ENCODE measurements at regions not wholly inside any gene's neighbourhood (a gene's known extent, or its start where the extent isn't known, plus 50 kb on each side); places are given as distances from the start of the nearest gene placed in this dataset.

DNA sequence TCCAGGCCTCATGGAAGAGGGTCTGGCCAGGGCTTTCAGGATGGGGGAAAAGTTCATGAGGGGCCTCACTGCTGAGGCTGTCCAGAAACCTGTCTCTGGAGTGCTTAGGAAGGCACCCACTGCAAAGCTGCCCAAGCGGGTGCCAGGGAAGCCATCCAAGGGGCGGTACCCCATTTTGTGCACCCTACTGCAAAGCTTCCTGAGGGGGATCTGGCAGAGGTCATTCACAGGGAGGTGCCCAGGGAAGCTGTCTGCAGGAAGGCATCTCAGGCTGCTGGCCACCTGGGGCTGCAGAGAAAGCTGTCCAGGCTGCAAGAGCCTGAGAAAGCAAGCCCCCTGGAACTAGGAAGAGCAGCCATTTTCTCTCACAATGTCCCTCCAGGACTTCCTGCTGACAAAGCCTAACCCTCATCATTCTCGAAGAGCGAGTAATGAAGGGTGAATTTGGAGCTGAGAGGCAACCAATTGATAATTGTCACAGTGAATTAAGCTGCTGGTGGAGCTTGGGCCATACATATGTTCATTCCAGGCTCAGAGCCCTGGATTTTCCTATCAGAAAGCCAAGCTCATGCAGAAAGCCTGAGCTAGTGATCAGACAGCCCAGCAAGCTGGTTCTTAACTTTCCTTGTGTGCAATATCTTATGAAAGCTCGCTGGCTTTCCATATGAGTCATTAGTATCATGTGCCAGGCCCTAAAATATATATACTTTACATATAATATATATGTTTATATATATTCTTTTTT lies 62.2 kb upstream of the SLC22A16 start:
- no peak for DNase-seq (ENCODE audit: low read depth)

DNA sequence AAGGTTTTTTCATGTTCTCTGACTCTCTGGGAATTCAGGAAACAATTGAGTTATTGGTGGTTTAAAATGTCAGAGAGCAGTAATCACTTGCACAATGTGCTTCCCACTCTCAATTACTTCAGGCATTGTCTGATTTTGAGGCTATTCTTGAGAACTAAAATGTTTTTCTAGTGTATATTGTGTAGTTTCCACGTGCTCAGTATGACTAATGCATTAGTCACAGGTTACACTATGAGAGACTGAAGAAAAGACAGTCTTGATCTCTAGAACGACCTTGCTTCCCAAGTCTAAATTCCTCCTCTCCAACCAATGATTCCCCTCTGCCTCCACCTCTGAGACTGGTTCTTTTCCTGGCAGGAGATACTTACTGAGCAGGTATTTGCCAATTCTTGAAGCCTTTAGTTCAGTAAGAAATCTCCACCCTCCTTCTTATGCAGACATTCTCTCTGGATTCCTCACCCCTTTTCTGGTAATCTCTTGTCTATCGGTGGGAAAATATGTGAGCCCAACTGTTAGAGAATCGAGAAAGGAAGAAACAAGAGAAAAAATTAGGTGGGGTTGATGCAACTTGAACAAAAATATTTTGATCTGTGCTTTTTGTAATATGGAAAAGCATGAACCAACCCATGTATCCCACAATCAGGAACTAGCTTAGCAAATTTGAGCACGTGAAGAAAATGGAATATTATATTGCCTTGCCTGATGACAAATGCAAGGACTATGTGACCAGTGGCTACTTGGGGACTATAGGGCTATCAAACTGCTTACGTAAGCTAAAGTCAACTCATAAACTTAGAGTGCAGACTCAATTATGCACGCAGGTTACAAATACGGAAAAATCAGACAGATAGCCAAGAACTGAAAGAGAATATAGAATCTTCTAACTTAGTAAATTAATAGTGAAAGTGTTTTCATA lies 61.1 kb upstream of the SLC22A16 start:
- DNase-seq (ENCODE audit: low read depth), result no peak

DNA sequence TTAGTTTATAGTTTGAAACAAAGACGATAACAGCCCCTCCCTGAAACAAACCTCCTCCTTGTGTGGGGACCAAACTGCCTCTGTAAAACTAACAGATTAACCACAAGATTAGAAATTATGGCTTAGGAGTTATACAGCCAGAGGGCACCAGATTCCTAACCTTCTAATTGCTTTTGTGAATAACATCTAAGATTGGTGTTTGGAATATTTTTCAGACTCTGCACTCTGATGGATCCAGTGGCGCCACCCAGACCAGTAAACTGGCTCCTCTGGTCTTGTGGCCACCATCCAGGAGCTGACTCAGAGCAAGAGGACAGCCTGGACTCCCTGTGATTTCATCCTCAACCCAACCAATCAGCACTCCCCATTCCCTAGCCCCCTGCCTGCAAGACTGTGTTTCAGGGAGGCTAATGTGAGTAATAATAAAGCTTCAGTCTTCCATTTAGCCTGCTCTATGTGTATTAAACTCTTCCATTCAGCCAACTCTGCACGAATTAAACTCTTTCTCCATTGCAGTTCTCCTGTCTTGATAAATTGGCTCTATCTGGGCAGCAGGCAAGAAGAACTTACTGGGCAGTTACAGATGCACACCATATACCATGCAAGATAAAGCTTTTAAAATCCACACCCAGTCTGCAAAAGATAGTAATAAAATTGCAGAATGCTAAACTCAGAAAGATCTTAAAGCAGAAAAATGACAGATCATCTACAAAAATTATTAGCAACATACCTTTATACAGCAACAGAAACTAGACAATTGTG lies 58.5 kb upstream of the SLC22A16 start:
- DNase-seq (ENCODE audit: low read depth), result no peak

DNA sequence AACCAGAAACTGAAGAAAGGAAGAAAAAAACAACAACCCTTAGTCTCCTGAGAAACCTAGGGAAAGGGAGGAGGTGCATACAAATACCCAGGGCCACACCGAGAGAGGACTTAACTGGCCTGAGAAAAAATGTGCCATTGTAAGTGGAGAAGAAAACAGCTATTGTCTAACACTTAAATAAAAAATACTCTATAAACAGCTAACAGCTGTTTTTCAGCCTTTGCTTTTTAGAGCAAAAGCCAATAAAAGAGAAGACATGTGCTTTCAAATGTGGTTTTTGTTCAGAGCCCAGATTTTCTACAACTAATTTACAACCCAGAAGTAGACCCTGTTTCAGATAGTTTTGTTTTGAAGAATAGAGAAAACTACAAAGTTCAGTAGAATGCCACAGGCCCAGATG lies 56.0 kb upstream of the SLC22A16 start:
- no peak for DNase-seq (ENCODE audit: low read depth)

DNA sequence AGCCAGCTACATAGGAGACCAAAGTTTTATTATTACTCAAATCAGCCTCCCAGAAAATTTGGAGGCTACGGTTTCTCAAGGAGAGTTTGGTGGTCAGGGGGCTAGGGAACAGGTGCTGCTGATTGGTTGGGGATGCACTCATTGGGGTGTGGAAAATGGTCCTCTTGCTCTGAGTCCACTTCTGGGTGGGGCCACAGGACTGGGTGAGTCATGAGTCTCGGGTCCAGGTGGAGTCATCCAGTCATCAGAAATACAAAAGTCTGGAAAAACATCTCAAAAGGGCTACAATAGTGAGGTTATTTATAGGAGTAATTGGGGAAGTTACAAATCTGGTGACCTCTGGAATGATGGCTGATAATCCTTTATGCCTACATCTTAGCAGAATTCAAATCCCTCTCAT lies 54.3 kb upstream of the SLC22A16 start:
- DNase-seq (ENCODE audit: low read depth), result no peak

DNA sequence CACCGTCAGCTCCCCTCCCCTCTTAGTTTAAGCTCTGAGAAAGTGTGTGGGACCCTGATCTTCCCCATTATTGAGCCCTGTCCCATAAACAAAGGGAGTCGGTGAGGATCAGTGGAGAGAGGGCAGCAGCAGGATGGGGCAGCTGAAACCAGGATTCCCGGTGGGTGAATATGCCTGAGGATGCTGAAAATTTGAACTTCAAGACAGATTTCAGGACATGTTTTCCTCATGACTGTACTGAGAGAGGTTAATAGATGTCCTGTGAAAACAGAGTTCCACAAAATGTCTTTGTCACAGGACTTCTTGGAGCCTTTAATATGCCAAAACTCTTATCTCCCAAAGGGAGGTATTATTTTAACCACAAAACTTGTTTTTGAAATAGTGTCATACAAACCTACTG lies 53.5 kb upstream of the SLC22A16 start:
- DNase-seq (ENCODE audit: low read depth), result no peak

DNA sequence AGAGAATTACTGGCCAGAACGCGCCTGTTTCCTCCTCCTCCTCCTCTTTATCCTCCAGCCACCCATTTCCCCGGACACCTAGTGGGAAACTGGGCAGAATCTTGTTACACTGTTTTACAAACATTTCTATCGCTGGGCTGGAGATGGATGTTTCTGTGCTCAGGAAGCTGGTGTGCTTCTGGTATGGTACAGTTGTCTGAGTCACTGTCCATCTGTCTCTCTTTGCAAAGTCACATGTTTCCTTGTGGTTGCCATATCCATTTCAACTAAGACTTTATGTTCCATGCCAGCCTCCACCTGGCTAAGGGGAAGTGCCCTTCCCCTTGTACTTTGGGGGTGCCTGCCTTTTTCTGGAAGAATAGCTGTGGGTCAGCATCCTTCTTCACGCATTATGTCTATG lies 52.9 kb upstream of the SLC22A16 start:
- no peak for DNase-seq (ENCODE audit: low read depth)

DNA sequence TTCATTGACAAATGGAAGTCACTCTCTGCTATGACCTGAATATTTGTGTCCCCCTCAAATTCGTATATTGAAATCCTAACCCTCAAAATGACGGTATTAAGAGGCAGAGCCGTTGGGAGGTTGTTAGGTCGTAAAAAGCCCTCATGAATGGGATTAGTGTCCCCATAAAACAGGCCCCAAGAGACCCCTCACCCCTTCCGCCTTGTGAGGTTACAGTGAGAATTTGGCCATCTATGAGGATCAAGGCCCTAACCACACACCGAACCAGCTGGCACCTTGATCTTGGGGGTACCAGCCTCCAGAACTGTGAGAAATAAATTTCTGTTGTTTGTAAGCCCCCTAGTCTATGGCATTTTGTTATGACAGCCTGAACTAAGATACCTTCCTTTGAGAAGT lies 52.5 kb upstream of the SLC22A16 start:
- DNase-seq (ENCODE audit: low read depth), result no peak

DNA sequence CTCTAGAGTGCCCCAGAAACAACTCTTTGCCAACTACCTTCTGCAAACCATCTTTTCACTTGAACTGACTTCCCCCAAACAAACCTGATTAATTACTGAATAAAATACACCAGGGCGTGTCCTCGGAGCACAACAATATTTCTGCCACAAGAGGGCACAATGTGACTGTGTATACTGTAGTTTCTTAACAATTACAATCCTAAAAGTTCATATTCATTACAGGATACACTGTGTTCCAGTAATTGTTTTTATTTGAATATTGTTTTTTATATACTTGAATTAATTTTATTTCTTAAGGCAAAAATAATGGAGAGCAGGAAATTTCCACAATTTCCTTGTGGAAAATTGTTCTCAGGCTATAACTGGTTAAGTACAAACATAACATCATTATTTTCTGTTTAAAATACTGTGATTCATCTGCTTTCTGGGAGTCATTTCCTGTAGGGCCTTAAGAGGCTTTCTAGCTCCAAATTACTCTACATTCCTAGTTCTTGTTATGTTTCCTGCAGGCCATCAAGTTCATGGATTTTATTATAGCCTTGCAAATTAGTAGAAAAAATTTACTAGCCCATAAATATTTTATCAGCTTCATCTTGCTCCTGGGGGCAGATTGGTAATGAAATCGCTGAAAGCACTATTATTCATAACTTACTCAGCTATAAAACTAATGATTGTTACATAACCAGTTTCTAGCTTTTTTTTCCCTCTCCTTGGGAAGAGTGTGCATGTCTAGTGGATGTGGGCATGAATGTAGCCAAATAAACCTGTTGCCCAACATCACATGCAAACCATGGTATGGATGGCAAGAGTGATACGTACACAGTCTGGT lies 51.9 kb upstream of the SLC22A16 start:
- peak; percentile 5 for DNase-seq (ENCODE audit: low read depth)

DNA sequence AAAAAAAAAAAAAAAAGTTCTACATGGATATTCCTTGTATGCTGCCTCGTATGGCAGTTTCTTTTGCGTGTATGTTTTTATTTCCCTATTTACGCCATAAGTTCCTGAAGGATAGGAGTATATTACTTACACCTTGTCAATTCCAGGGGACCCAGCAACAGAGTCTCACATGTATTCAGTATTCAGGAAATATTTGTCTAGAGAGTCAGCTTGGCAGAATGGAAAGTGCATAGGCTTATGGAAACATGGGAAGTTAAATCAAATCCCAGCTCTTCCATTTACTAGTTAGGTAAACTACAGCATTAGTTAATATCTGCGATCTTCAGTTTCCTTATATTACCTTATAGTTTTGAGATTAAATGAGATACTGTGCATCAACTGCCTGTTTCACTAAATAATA lies 51.1 kb upstream of the SLC22A16 start:
- DNase-seq (ENCODE audit: low read depth), result no peak

DNA sequence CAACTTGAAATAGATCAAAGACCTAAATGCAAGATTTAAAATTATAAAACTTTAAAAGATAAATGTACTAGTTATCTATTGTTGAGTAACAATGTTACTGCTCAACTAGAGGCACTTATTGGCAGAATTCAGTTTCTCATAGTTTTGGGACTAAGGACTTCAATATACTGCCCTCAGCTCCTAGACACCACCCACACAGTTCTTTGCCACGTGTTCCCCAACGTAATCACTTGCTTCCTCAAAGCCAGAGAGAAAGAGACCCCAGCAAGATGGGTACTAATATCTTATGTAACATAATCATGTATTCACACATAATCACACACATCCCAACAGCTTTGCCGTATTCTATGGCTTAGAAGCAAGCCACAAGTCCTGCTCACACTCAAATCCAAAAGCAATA lies 50.3 kb upstream of the SLC22A16 start:
- no peak for DNase-seq (ENCODE audit: low read depth)

Data from activated T-helper 9 cell treated with anti-CD3 and anti-CD28 coated beads, Interleukin-2, amount 50 U/mL, for 16 hours (primary cell).